IMR-90 (cell line): ENCODE measurements at regions not wholly inside any gene's neighbourhood (a gene's known extent, or its start where the extent isn't known, plus 50 kb on each side); places are given as distances from the start of the nearest gene placed in this dataset.

Experiments used
- ATAC-seq: fragments of 200-7000 bp; cut with Tn5 transposase; 2 replicates; pipeline ENCODE4 v1.9.1; 2020; ENCODE audit warnings: low read depth, mild to moderate bottlenecking, moderate library complexity
- BruUV-seq: library from RNA; stranded (reverse); fragments of 400-500 nt; replicated peaks from 2 replicates; lab custom pipeline; 2021; lab: Mats Ljungman, UMichigan
- CTCF ChIA-PET: fragments of 300-600 bp; formaldehyde crosslinking; extraction: SDS; loops from one replicate; lab custom pipeline; 2021; ENCODE audit warnings: antibody characterized with exemption; lab: Yijun Ruan, JAX
- POLR2A ChIA-PET: fragments of 300-600 bp; sonication (Branson Sonifier 250); formaldehyde crosslinking; loops from one replicate; lab custom pipeline; 2022; ENCODE audit warnings: antibody characterized with exemption; ENCODE audit not compliant: unreplicated experiment; lab: Charles Lee
- DNase-seq: peaks from one replicate; pipeline ENCODE4 v3.0.0; 2013
- H2AFZ ChIP-seq: replicated peaks from 2 replicates; pipeline ENCODE3; 2013; ENCODE audit warnings: low read length, mild to moderate bottlenecking; ENCODE audit not compliant: poor library complexity
- H2AK5ac ChIP-seq: 2 replicates; pipeline ENCODE4 v1.6.1; 2013; ENCODE audit warnings: low read depth, low read length, inconsistent platforms
- H2AK9ac ChIP-seq: replicated peaks from 2 replicates; pipeline ENCODE3; 2013; ENCODE audit warnings: mild to moderate bottlenecking, low read depth, low read length, moderate library complexity; ENCODE audit not compliant: poor library complexity
- H2BK120ac ChIP-seq: 2 replicates; pipeline ENCODE4 v1.6.1; 2013; ENCODE audit warnings: low read depth, low read length, inconsistent platforms
- H2BK15ac ChIP-seq: 3 replicates; pipeline ENCODE4 v1.6.1; 2013; ENCODE audit warnings: low read depth, low read length, inconsistent platforms
- H2BK20ac ChIP-seq: 2 replicates; pipeline ENCODE4 v1.6.1; 2013; ENCODE audit warnings: low read depth, mild to moderate bottlenecking, inconsistent platforms, low read length, moderate library complexity
- H2BK5ac ChIP-seq: 2 replicates; pipeline ENCODE4 v1.6.1; 2013; ENCODE audit warnings: mild to moderate bottlenecking, low read depth, low read length, inconsistent platforms; ENCODE audit not compliant: poor library complexity, severe bottlenecking
- H3K14ac ChIP-seq: replicated peaks from 2 replicates; pipeline ENCODE4 v1.6.1; 2013; ENCODE audit warnings: low read depth, low read length, inconsistent platforms
- H3K18ac ChIP-seq: 2 replicates; pipeline ENCODE4 v1.6.1; 2013; ENCODE audit warnings: low read depth, low read length, control low read depth
- H3K23ac ChIP-seq: 2 replicates; pipeline ENCODE4 v1.6.1; 2013; ENCODE audit warnings: low read depth, low read length, inconsistent platforms
- H3K27ac ChIP-seq: 2 replicates; pipeline ENCODE4 v1.5.1; 2013; ENCODE audit warnings: mild to moderate bottlenecking, control low read depth, low read length; ENCODE audit not compliant: insufficient read depth
- H3K27me3 ChIP-seq: 2 replicates; pipeline ENCODE4 v1.6.1; 2013; ENCODE audit warnings: low read length; ENCODE audit not compliant: control insufficient read depth, insufficient read depth
- H3K36me3 ChIP-seq: 2 replicates; pipeline ENCODE4 v1.6.1; 2013; ENCODE audit warnings: low read length, mixed read lengths; ENCODE audit not compliant: control insufficient read depth, insufficient read depth
- H3K4ac ChIP-seq: 2 replicates; pipeline ENCODE4 v1.6.1; 2013; ENCODE audit warnings: low read depth, low read length, inconsistent platforms
- H3K4me1 ChIP-seq: 2 replicates; pipeline ENCODE4 v1.6.1; 2013; ENCODE audit warnings: low read length, mixed read lengths; ENCODE audit not compliant: control insufficient read depth, insufficient read depth
- H3K4me2 ChIP-seq: 2 replicates; pipeline ENCODE4 v1.6.1; 2013; ENCODE audit warnings: low read depth, mild to moderate bottlenecking, control low read depth, low read length, moderate library complexity
- H3K4me3 ChIP-seq: 2 replicates; pipeline ENCODE4 v1.5.1; 2013; ENCODE audit warnings: low read depth, mild to moderate bottlenecking, control low read depth, low read length, moderate library complexity; ENCODE audit not compliant: insufficient read depth
- H3K56ac ChIP-seq: 2 replicates; pipeline ENCODE4 v1.6.1; 2013; ENCODE audit warnings: low read length, inconsistent platforms; ENCODE audit not compliant: insufficient read depth; ENCODE audit errors: extremely low read depth
- H3K79me1 ChIP-seq, 2 experiments: 2 replicates each; pipeline ENCODE4 v1.6.1; 2013; ENCODE audit warnings: low read length in 2 of 2, inconsistent platforms in 1 of 2, low read depth in 1 of 2
- H3K9ac ChIP-seq: 2 replicates; pipeline ENCODE4 v1.6.1; 2013; ENCODE audit warnings: low read depth, low read length, control low read depth
- H3K9me1 ChIP-seq: 2 replicates; pipeline ENCODE4 v1.6.1; 2013; ENCODE audit warnings: low read length, inconsistent platforms; ENCODE audit not compliant: insufficient read depth
- H3K9me3 ChIP-seq: 2 replicates; pipeline ENCODE4 v1.6.1; 2013; ENCODE audit warnings: low read length; ENCODE audit not compliant: control insufficient read depth, insufficient read depth
- H4K20me1 ChIP-seq: 2 replicates; pipeline ENCODE4 v1.6.1; 2013; ENCODE audit warnings: low read length, inconsistent platforms; ENCODE audit not compliant: insufficient read depth
- H4K5ac ChIP-seq: 2 replicates; pipeline ENCODE4 v1.6.1; 2013; ENCODE audit warnings: mild to moderate bottlenecking, low read depth, low read length, control low read depth
- H4K8ac ChIP-seq, 2 experiments: 2 replicates each; pipeline ENCODE4 v1.6.1; 2013; ENCODE audit warnings: low read depth in 2 of 2, low read length in 2 of 2, control low read depth in 1 of 2, inconsistent platforms in 1 of 2
- H4K91ac ChIP-seq: 2 replicates; pipeline ENCODE4 v1.6.1; 2013; ENCODE audit warnings: low read depth, low read length, inconsistent platforms; ENCODE audit not compliant: insufficient read depth
- BHLHE40 ChIP-seq: fragments of 150-350 bp; IDR thresholded peaks from 2 replicates; pipeline ENCODE4 v1.6.1; 2016; ENCODE audit warnings: mild to moderate bottlenecking, low read depth, low read length
- CEBPB ChIP-seq: IDR thresholded peaks from 2 replicates; pipeline ENCODE4 v1.6.1; 2012; ENCODE audit warnings: low read depth, low read length, improper control_type of control experiment
- CHD1 ChIP-seq: IDR thresholded peaks from 2 replicates; pipeline ENCODE4 v1.6.1; 2012; ENCODE audit warnings: low read depth, low read length, improper control_type of control experiment
- CTCF ChIP-seq: conservative IDR thresholded peaks from 2 replicates; pipeline ENCODE4 v1.5.1; 2012; ENCODE audit warnings: mild to moderate bottlenecking, low read depth, low read length, improper control_type of control experiment
- FOS ChIP-seq: fragments of 150-350 bp; IDR thresholded peaks from 2 replicates; pipeline ENCODE4 v1.6.1; 2016; ENCODE audit warnings: low read depth, low read length
- MAFK ChIP-seq: IDR thresholded peaks from 2 replicates; pipeline ENCODE4 v1.6.1; 2012; ENCODE audit warnings: low read depth, low read length, improper control_type of control experiment
- MAZ ChIP-seq: IDR thresholded peaks from 2 replicates; pipeline ENCODE4 v1.6.1; 2012; ENCODE audit warnings: low read depth, mild to moderate bottlenecking, low read length, improper control_type of control experiment, moderate library complexity, borderline replicate concordance
- MXI1 ChIP-seq: IDR thresholded peaks from 2 replicates; pipeline ENCODE4 v1.6.1; 2012; ENCODE audit warnings: low read depth, mild to moderate bottlenecking, low read length, moderate library complexity, borderline replicate concordance
- NFE2L2 ChIP-seq: fragments of 150-350 bp; IDR thresholded peaks from 2 replicates; pipeline ENCODE4 v1.6.1; 2016; ENCODE audit warnings: low read depth, mild to moderate bottlenecking, low read length
- POLR2A ChIP-seq: IDR thresholded peaks from 2 replicates; pipeline ENCODE4 v1.6.1; 2012; ENCODE audit warnings: mild to moderate bottlenecking, low read depth, low read length
- RCOR1 ChIP-seq: IDR thresholded peaks from 2 replicates; pipeline ENCODE4 v1.6.1; 2012; ENCODE audit warnings: mild to moderate bottlenecking, low read length, improper control_type of control experiment; ENCODE audit not compliant: insufficient replicate concordance
- RFX5 ChIP-seq: IDR thresholded peaks from 2 replicates; pipeline ENCODE4 v1.8.0; 2012; ENCODE audit warnings: low read depth, mild to moderate bottlenecking, low read length, moderate library complexity
- SMC3 ChIP-seq: fragments of 150-350 bp; IDR thresholded peaks from 2 replicates; pipeline ENCODE4 v1.6.1; 2016; ENCODE audit warnings: low read depth, mild to moderate bottlenecking, antibody characterized with exemption, low read length, moderate library complexity
- WGBS, 2 experiments: methylation state at CpG; one replicate each; pipeline versions ENCODE4 v1.1.5 to v1.1.7; 2013; ENCODE audit warnings: missing lambda C conversion rate in 2 of 2; ENCODE audit not compliant: insufficient read length in 1 of 2; ENCODE audit errors: extremely low coverage in 2 of 2; 5-methylcytosine and 5-hydroxymethylcytosine counted together
- dilution Hi-C: fragments of 300-500 bp; cut with HindIII; formaldehyde crosslinking; loops from one replicate; pipeline ENCODE4 v1.14.3; 2018; ENCODE audit warnings: low sequenced_read_pairs; ENCODE audit not compliant: unreplicated experiment
- in situ Hi-C: fragments of 300-500 bp; cut with MboI; formaldehyde crosslinking; loops from 3 replicates; pipeline ENCODE4 v1.14.3; 2019; ENCODE audit warnings: low sequenced_read_pairs, inconsistent platforms, mixed read lengths
- intact Hi-C: fragments of 100-400 bp; cut with micrococcal nuclease; formaldehyde crosslinking; loops from 2 replicates; pipeline ENCODE4 v1.10.0; 2022

- no peaks in the 10 kb centered on the region for H3K36me3 ChIP-seq
- no peak overlapping the region for H3K4ac ChIP-seq
- no peaks in the 10 kb centered on the region for H3K79me1 ChIP-seq
- no TSS peak for BruUV-seq
- in situ Hi-C loops, result no loop called here
- no peak overlapping the region for H2BK5ac ChIP-seq
- no peaks in the 10 kb centered on the region for H4K20me1 ChIP-seq
- H3K27me3 ChIP-seq, result no peaks in the 10 kb centered on the region
- no peak overlapping the region for H3K4me2 ChIP-seq
- no peak overlapping the region for H2AK5ac ChIP-seq
- H2BK15ac ChIP-seq, result no peak overlapping the region
- dilution Hi-C loops, result no loop called here
- no peak overlapping the region for H4K91ac ChIP-seq
- no peak overlapping the region for H4K8ac ChIP-seq
- no peak overlapping the region for H3K14ac ChIP-seq
- no peak overlapping the region for H3K18ac ChIP-seq
- no peak overlapping the region for H3K9ac ChIP-seq
- H3K9me3 ChIP-seq, result no peaks in the 10 kb centered on the region
- ATAC-seq (no peak), DNase-seq (no peak)
- H2AFZ ChIP-seq, result no peak overlapping the region
- H2BK20ac ChIP-seq, result no peak overlapping the region
- H2BK120ac ChIP-seq, result no peak overlapping the region
- TF ChIP-seq BHLHE40 (no peak), CTCF (no peak), MAFK (no peak), RFX5 (no peak), RCOR1 (no peak), SMC3 (no peak), CHD1 (no peak), FOS (no peak), POLR2A (no peak), CEBPB (no peak), MAZ (no peak), MXI1 (no peak), NFE2L2 (no peak)
- intact Hi-C loops, result no loop called here
- no CpG with 5 or more reads among the region's 4 CpGs for WGBS, 2 experiments
- CTCF ChIA-PET, result interaction anchor here (0.6 kb wide), 1 partner anchor 127 kb away, joined by 3 read pairs; no protein-coding TSS in a partner anchor
- H3K23ac ChIP-seq, result no peak overlapping the region
- POLR2A ChIA-PET, result no interaction called here
- H3K4me3 ChIP-seq, result no peak overlapping the region
- H2AK9ac ChIP-seq, result no peak overlapping the region
- no peak overlapping the region for H3K27ac ChIP-seq
- no peak overlapping the region for H4K5ac ChIP-seq
- no peak overlapping the region for H3K56ac ChIP-seq
- H3K9me1 ChIP-seq, result no peaks in the 10 kb centered on the region
- H3K4me1 ChIP-seq, result no peaks in the 10 kb centered on the region
Observed at GRCh38 chr6:96742702-96743101, 94.6 kb downstream of the GPR63 start.
